CD8-positive, alpha-beta memory T cell (primary cell): ENCODE measurements at regions not wholly inside any gene's neighbourhood (a gene's known extent, or its start where the extent isn't known, plus 50 kb on each side); places are given as distances from the start of the nearest gene placed in this dataset.
A peak's percentile ranks its signal among the peaks of the same experiment; 100 is the strongest.
"Not testable (repeated sequence)": the region's sequence is repeated elsewhere in the genome, so short reads cannot be mapped to it uniquely, and the experiment has no call there.

Source experiments
- CTCF ChIA-PET: fragments of 350-600 bp; sonication (Branson Sonifier 250); formaldehyde crosslinking; loops from one replicate; lab custom pipeline; 2021; ENCODE audit warnings: antibody characterized with exemption; lab: Charles Lee
- POLR2A ChIA-PET: fragments of 350-600 bp; sonication (Branson Sonifier 250); formaldehyde crosslinking; loops from one replicate; lab custom pipeline; 2021; ENCODE audit warnings: antibody characterized with exemption; lab: Charles Lee
- DNase-seq, 5 donors: peaks; one replicate each; pipeline versions ENCODE4 v3.0.0 to v3.0.0-alpha.2; 2020 to 2022; ENCODE audit warnings: mixed read lengths in 1 of 5
- H3K27ac ChIP-seq: one replicate; pipeline ENCODE4 v1.7.0; 2013; ENCODE audit warnings: low read depth, mild to moderate bottlenecking, low read length, moderate library complexity
- H3K27me3 ChIP-seq: 2 replicates; pipeline ENCODE4 v1.7.0; 2013; ENCODE audit warnings: low read length, mild to moderate bottlenecking; ENCODE audit not compliant: insufficient read depth, poor library complexity, severe bottlenecking
- H3K36me3 ChIP-seq: 2 replicates; pipeline ENCODE4 v1.7.0; 2013; ENCODE audit warnings: mild to moderate bottlenecking, low read length, moderate library complexity; ENCODE audit not compliant: insufficient read depth
- H3K4me1 ChIP-seq: 2 replicates; pipeline ENCODE4 v1.7.0; 2013; ENCODE audit warnings: mild to moderate bottlenecking, low read length, moderate library complexity; ENCODE audit not compliant: insufficient read depth
- H3K4me3 ChIP-seq: 2 replicates; pipeline ENCODE4 v1.7.0; 2013; ENCODE audit warnings: mild to moderate bottlenecking, low read length
- H3K9me3 ChIP-seq: 2 replicates; pipeline ENCODE4 v1.7.0; 2013; ENCODE audit warnings: mild to moderate bottlenecking, low read length
- H3K27ac Mint-ChIP-seq, 8 donors: one replicate each; pipeline ENCODE4 v1.8.0; 2020 to 2021; ENCODE audit warnings: mixed read lengths in 8 of 8, mild to moderate bottlenecking in 6 of 8, inconsistent platforms in 3 of 8, moderate library complexity in 3 of 8
- H3K27me3 Mint-ChIP-seq, 2 donors: one replicate each; pipeline ENCODE4 v1.8.0; 2020 to 2021; ENCODE audit warnings: mixed read lengths in 2 of 2, mild to moderate bottlenecking in 1 of 2, moderate library complexity in 1 of 2
- H3K36me3 Mint-ChIP-seq, 3 donors: one replicate each; pipeline ENCODE4 v1.8.0; 2020 to 2021; ENCODE audit warnings: mixed read lengths in 3 of 3, inconsistent platforms in 1 of 3, mild to moderate bottlenecking in 1 of 3
- H3K4me1 Mint-ChIP-seq, 3 donors: one replicate each; pipeline ENCODE4 v1.8.0; 2020 to 2021; ENCODE audit warnings: mixed read lengths in 3 of 3, inconsistent platforms in 1 of 3, mild to moderate bottlenecking in 1 of 3
- H3K4me3 Mint-ChIP-seq, 7 donors: one replicate each; pipeline ENCODE4 v1.8.0; 2020 to 2021; ENCODE audit warnings: mixed read lengths in 7 of 7, mild to moderate bottlenecking in 6 of 7, moderate library complexity in 4 of 7, inconsistent platforms in 2 of 7
- H3K9me3 Mint-ChIP-seq, 5 donors: one replicate each; pipeline ENCODE4 v1.8.0; 2020 to 2022; ENCODE audit warnings: mixed read lengths in 5 of 5, mild to moderate bottlenecking in 3 of 5, moderate library complexity in 2 of 5, inconsistent platforms in 1 of 5

- Mint-ChIP-seq H3K27me3 (peaks cover 2 to 8% of the 10 kb centered on the region in 2 donors), H3K4me3 (peak overlapping the region in 1 of 7 donors; percentile 13), H3K9me3 (no peaks in the 10 kb centered on the region), H3K36me3 (peaks cover 0 to 2% (median 0%) of the 10 kb centered on the region in 3 donors), H3K4me1 (peaks cover 7 to 34% (median 17%) of the 10 kb centered on the region in 3 donors), H3K27ac (no peak overlapping the region)
- H3K4me1 ChIP-seq: no peaks in the 10 kb centered on the region
- H3K27ac ChIP-seq: no peak overlapping the region
- CTCF ChIA-PET: interaction anchor here (1.5 kb wide), 2 partner anchors 40 to 211 kb away, joined by 4 read pairs; no protein-coding TSS in a partner anchor
- no peak overlapping the region for H3K4me3 ChIP-seq
- no peaks in the 10 kb centered on the region for H3K27me3 ChIP-seq
- DNase-seq: no peak
- POLR2A ChIA-PET: interaction anchor here (0.5 kb wide), 1 partner anchor 580 kb away, joined by 8 read pairs; no protein-coding TSS in a partner anchor
- no peaks in the 10 kb centered on the region for H3K36me3 ChIP-seq
- H3K9me3 ChIP-seq: no peaks in the 10 kb centered on the region
Measured at GRCh38 chr15:31223478-31224350, 102.9 kb upstream of the KLF13 start.

- H3K27me3 Mint-ChIP-seq, H3K4me1 ChIP-seq, H3K9me3 Mint-ChIP-seq, POLR2A ChIA-PET, H3K27me3 ChIP-seq, H3K36me3 ChIP-seq, H3K4me3 ChIP-seq, H3K36me3 Mint-ChIP-seq, H3K27ac ChIP-seq, DNase-seq, H3K9me3 ChIP-seq, H3K4me3 Mint-ChIP-seq: not testable (repeated sequence)
- CTCF ChIA-PET: interaction anchor here (1.5 kb wide), 1 partner anchor 39 kb away, joined by 4 read pairs; no protein-coding TSS in a partner anchor
- Mint-ChIP-seq H3K27ac (peak overlapping the region in 2 of 8 donors; percentile 15 to 47), H3K4me1 (peaks cover 7 to 34% (median 17%) of the 10 kb centered on the region in 3 donors)
Measured at GRCh38 chr15:31224661-31225060, 102.0 kb upstream of the KLF13 start.

GRCh38 chr15:31225356-31225955 lies 101.2 kb upstream of the KLF13 start:
- POLR2A ChIA-PET: no interaction called here
- no peaks in the 10 kb centered on the region for H3K27me3 ChIP-seq
- H3K36me3 ChIP-seq: no peaks in the 10 kb centered on the region
- H3K4me1 ChIP-seq: no peaks in the 10 kb centered on the region
- no peak overlapping the region for H3K27ac Mint-ChIP-seq
- no peaks in the 10 kb centered on the region for H3K9me3 ChIP-seq
- CTCF ChIA-PET: interaction anchor here (0.9 to 2.0 kb wide), 4 partner anchors 10 to 87 kb away, joined by 3 to 7 read pairs (median 4); no protein-coding TSS in a partner anchor
- DNase-seq: no peak
- H3K4me1 Mint-ChIP-seq: peaks cover 7 to 33% (median 17%) of the 10 kb centered on the region in 3 donors
- no peak overlapping the region for H3K27ac ChIP-seq
- no peak overlapping the region for H3K4me3 Mint-ChIP-seq
- H3K9me3 Mint-ChIP-seq: no peaks in the 10 kb centered on the region
- peaks cover 0 to 2% (median 0%) of the 10 kb centered on the region in 3 donors for H3K36me3 Mint-ChIP-seq
- H3K27me3 Mint-ChIP-seq: peaks cover 2 to 8% of the 10 kb centered on the region in 2 donors
- no peak overlapping the region for H3K4me3 ChIP-seq

- peaks cover 6 to 29% (median 17%) of the 10 kb centered on the region in 3 donors for H3K4me1 Mint-ChIP-seq
- POLR2A ChIA-PET: interaction anchor here (0.7 kb wide), 1 partner anchor 283 kb away, joined by 3 read pairs; no protein-coding TSS in a partner anchor
- no peak for DNase-seq
- H3K4me3 Mint-ChIP-seq: no peak overlapping the region
- peaks cover 0 to 2% (median 0%) of the 10 kb centered on the region in 3 donors for H3K36me3 Mint-ChIP-seq
- Histone ChIP-seq H3K36me3 (no peaks in the 10 kb centered on the region), H3K9me3 (no peaks in the 10 kb centered on the region), H3K4me1 (no peaks in the 10 kb centered on the region), H3K4me3 (no peak overlapping the region), H3K27ac (no peak overlapping the region), H3K27me3 (no peaks in the 10 kb centered on the region)
- H3K27me3 Mint-ChIP-seq: peaks cover 2 to 8% of the 10 kb centered on the region in 2 donors
- CTCF ChIA-PET: interaction anchor here (0.9 to 2.0 kb wide), 3 partner anchors 11 to 87 kb away, joined by 3 to 7 read pairs (median 4); no protein-coding TSS in a partner anchor
- H3K9me3 Mint-ChIP-seq: no peaks in the 10 kb centered on the region
- peak overlapping the region in 1 of 8 donors; percentile 15 for H3K27ac Mint-ChIP-seq
Measured at GRCh38 chr15:31226021-31226420, 100.6 kb upstream of the KLF13 start.

GRCh38 chr15:31227235-31227634 lies 99.4 kb upstream of the KLF13 start:
- H3K4me3 Mint-ChIP-seq: no peak overlapping the region
- POLR2A ChIA-PET: no interaction called here
- peaks cover 2 to 8% of the 10 kb centered on the region in 2 donors for H3K27me3 Mint-ChIP-seq
- peaks cover 6 to 28% (median 16%) of the 10 kb centered on the region in 3 donors for H3K4me1 Mint-ChIP-seq
- DNase-seq: no peak
- CTCF ChIA-PET: no interaction called here
- Histone ChIP-seq H3K4me3 (no peak overlapping the region), H3K27me3 (no peaks in the 10 kb centered on the region), H3K36me3 (no peaks in the 10 kb centered on the region), H3K4me1 (no peaks in the 10 kb centered on the region), H3K27ac (no peak overlapping the region), H3K9me3 (no peaks in the 10 kb centered on the region)
- no peak overlapping the region for H3K27ac Mint-ChIP-seq
- no peaks in the 10 kb centered on the region for H3K9me3 Mint-ChIP-seq
- H3K36me3 Mint-ChIP-seq: peaks cover 0 to 2% (median 0%) of the 10 kb centered on the region in 3 donors

GRCh38 chr15:31228011-31228484 lies 98.6 kb upstream of the KLF13 start:
- peak overlapping the region in 1 of 8 donors; percentile 38 for H3K27ac Mint-ChIP-seq
- CTCF ChIA-PET: no interaction called here
- no peak for DNase-seq
- no peaks in the 10 kb centered on the region for H3K27me3 ChIP-seq
- H3K9me3 Mint-ChIP-seq: no peaks in the 10 kb centered on the region
- peaks cover 2 to 8% of the 10 kb centered on the region in 2 donors for H3K27me3 Mint-ChIP-seq
- no peak overlapping the region for H3K4me3 ChIP-seq
- peaks cover 2 to 20% (median 12%) of the 10 kb centered on the region in 3 donors for H3K4me1 Mint-ChIP-seq
- H3K4me3 Mint-ChIP-seq: no peak overlapping the region
- POLR2A ChIA-PET: no interaction called here
- no peak overlapping the region for H3K27ac ChIP-seq
- H3K36me3 ChIP-seq: no peaks in the 10 kb centered on the region
- no peaks in the 10 kb centered on the region for H3K9me3 ChIP-seq
- H3K36me3 Mint-ChIP-seq: peaks cover 0 to 2% (median 0%) of the 10 kb centered on the region in 3 donors
- no peaks in the 10 kb centered on the region for H3K4me1 ChIP-seq

- Mint-ChIP-seq H3K4me1 (peaks cover 2 to 13% (median 12%) of the 10 kb centered on the region in 3 donors), H3K9me3 (no peaks in the 10 kb centered on the region), H3K27me3 (peaks cover 2 to 8% of the 10 kb centered on the region in 2 donors), H3K36me3 (peaks cover 0 to 2% (median 0%) of the 10 kb centered on the region in 3 donors), H3K27ac (no peak overlapping the region), H3K4me3 (no peak overlapping the region)
- Histone ChIP-seq H3K36me3 (no peaks in the 10 kb centered on the region), H3K4me1 (no peaks in the 10 kb centered on the region), H3K27ac (no peak overlapping the region), H3K4me3 (no peak overlapping the region), H3K9me3 (no peaks in the 10 kb centered on the region), H3K27me3 (no peaks in the 10 kb centered on the region)
- ChIA-PET POLR2A (interaction anchor here (0.6 kb wide), 1 partner anchor 192 kb away, joined by 3 read pairs; no protein-coding TSS in a partner anchor), CTCF (no interaction called here)
- DNase-seq: no peak
Measured at GRCh38 chr15:31228980-31229826, 97.4 kb upstream of the KLF13 start.
